ENCODE measurements at regions not wholly inside any gene's neighbourhood (a gene's known extent, or its start where the extent isn't known, plus 50 kb on each side); places are given as distances from the start of the nearest gene placed in this dataset.

- no peak overlapping the region for H3K27ac ChIP-seq
- H3K4me1 ChIP-seq = no peaks in the 10 kb centered on the region
- TF ChIP-seq POLR2A (IDR thresholded peaks at IDR 0.05) (no peak), CTCF (IDR thresholded peaks at IDR 0.05) (no peak)
- ATAC-seq (no peak), DNase-seq (no peak)
- no peaks in the 10 kb centered on the region for H3K27me3 ChIP-seq
- no peaks in the 10 kb centered on the region for H3K36me3 ChIP-seq (replicated peaks in 1 of 2; ENCODE audit: insufficient read depth in 1 of 2, low read depth in 2 of 2)
- 58 to 68% methylated on average over 5 of the region's 5 CpGs for WGBS, 2 donors
- intact Hi-C loops (cut with DNase I) = no loop called here
- H3K4me3 ChIP-seq = no peak overlapping the region
- H3K9me3 ChIP-seq = no peaks in the 10 kb centered on the region
These were observed 384.6 kb downstream of the SH3GL2 start for GRCh38 chr9:17963498-17963897.

- intact Hi-C loops (cut with DNase I) = no loop called here
- H3K27ac ChIP-seq = no peak overlapping the region
- WGBS, 2 donors = 18 to 43% methylated on average over 3 of the region's 3 CpGs
- H3K4me1 ChIP-seq = no peaks in the 10 kb centered on the region
- ATAC-seq (no peak), DNase-seq (no peak)
- no peaks in the 10 kb centered on the region for H3K9me3 ChIP-seq
- no peaks in the 10 kb centered on the region for H3K36me3 ChIP-seq (replicated peaks in 1 of 2; ENCODE audit: insufficient read depth in 1 of 2, low read depth in 2 of 2)
- no peaks in the 10 kb centered on the region for H3K27me3 ChIP-seq
- TF ChIP-seq CTCF (IDR thresholded peaks at IDR 0.05) (no peak), POLR2A (IDR thresholded peaks at IDR 0.05) (no peak)
- H3K4me3 ChIP-seq = no peak overlapping the region
These were observed 388.9 kb downstream of the SH3GL2 start for GRCh38 chr9:17967731-17968130.

GRCh38 chr9:17969232-17969631 is 390.4 kb downstream of the SH3GL2 start:
- intact Hi-C loops (cut with DNase I) = no loop called here
- ATAC-seq = no peak

GRCh38 chr9:17970277-17970676 is 391.4 kb downstream of the SH3GL2 start:
- Histone ChIP-seq H3K4me1 (no peaks in the 10 kb centered on the region), H3K9me3 (no peaks in the 10 kb centered on the region), H3K27me3 (no peaks in the 10 kb centered on the region), H3K27ac (no peak overlapping the region), H3K36me3 (replicated peaks in 1 of 2; ENCODE audit: insufficient read depth in 1 of 2, low read depth in 2 of 2) (no peaks in the 10 kb centered on the region), H3K4me3 (no peak overlapping the region)
- intact Hi-C loops (cut with DNase I) = no loop called here
- no peak for TF ChIP-seq CTCF (IDR thresholded peaks at IDR 0.05)
- no peak for TF ChIP-seq POLR2A (IDR thresholded peaks at IDR 0.05)
- no peak for ATAC-seq
- no peak for DNase-seq

More at GRCh38 chr9:17969232-17969631, 390.4 kb downstream of the SH3GL2 start:
- TF ChIP-seq CTCF (IDR thresholded peaks at IDR 0.05) (no peak), POLR2A (IDR thresholded peaks at IDR 0.05) (no peak)
- 0 to 23% methylated on average over 1 of the region's 1 CpG for WGBS, 2 donors
- no peaks in the 10 kb centered on the region for H3K4me1 ChIP-seq
- no peaks in the 10 kb centered on the region for H3K9me3 ChIP-seq
- no peak overlapping the region for H3K4me3 ChIP-seq
- DNase-seq = no peak
- H3K36me3 ChIP-seq (replicated peaks in 1 of 2; ENCODE audit: insufficient read depth in 1 of 2, low read depth in 2 of 2) = no peaks in the 10 kb centered on the region
- H3K27ac ChIP-seq = no peak overlapping the region
- H3K27me3 ChIP-seq = no peaks in the 10 kb centered on the region

GRCh38 chr9:17978773-17979172 is 399.9 kb downstream of the SH3GL2 start:
- H3K9me3 ChIP-seq = peaks cover 0 to 11% (median 0%) of the 10 kb centered on the region in 3 donors
- H3K27me3 ChIP-seq = no peaks in the 10 kb centered on the region
- no peak overlapping the region for H3K4me3 ChIP-seq
- no peaks in the 10 kb centered on the region for H3K36me3 ChIP-seq (replicated peaks in 1 of 2; ENCODE audit: insufficient read depth in 1 of 2, low read depth in 2 of 2)
- H3K4me1 ChIP-seq = no peaks in the 10 kb centered on the region
- TF ChIP-seq POLR2A (IDR thresholded peaks at IDR 0.05) (no peak), CTCF (IDR thresholded peaks at IDR 0.05) (no peak)
- intact Hi-C loops (cut with DNase I) = no loop called here
- ATAC-seq (no peak), DNase-seq (no peak)
- 65 to 70% methylated on average over 2 of the region's 2 CpGs for WGBS, 2 donors
- H3K27ac ChIP-seq = no peak overlapping the region
